Renal pelvis (tissue), 1 donor: ENCODE measurements at regions not wholly inside any gene's neighbourhood (a gene's known extent, or its start where the extent isn't known, plus 50 kb on each side); places are given as distances from the start of the nearest gene placed in this dataset.
"Not testable (repeated sequence)": the region's sequence is repeated elsewhere in the genome, so short reads cannot be mapped to it uniquely, and the experiment has no call there.

Experiments
- DNase-seq: peaks from one replicate; pipeline ENCODE4 v3.0.0-alpha.2; 2013

GRCh38 chr22:47351836-47352579 is 589.6 kb downstream of the TBC1D22A start:
- DNase-seq = no peak

- DNase-seq = not testable (repeated sequence)
Observed at GRCh38 chr22:47346287-47346686, 583.8 kb downstream of the TBC1D22A start.

GRCh38 chr22:47345025-47345424 is 582.6 kb downstream of the TBC1D22A start:
- no peak for DNase-seq

GRCh38 chr22:47344414-47344813 is 582.0 kb downstream of the TBC1D22A start:
- no peak for DNase-seq

- DNase-seq = no peak
Observed at GRCh38 chr22:47343611-47344010, 581.2 kb downstream of the TBC1D22A start.

GRCh38 chr22:47342446-47342845 is 580.0 kb downstream of the TBC1D22A start:
- no peak for DNase-seq

GRCh38 chr22:47341464-47341863 is 579.0 kb downstream of the TBC1D22A start:
- DNase-seq = no peak

- DNase-seq = no peak
Observed at GRCh38 chr22:47340851-47341436, 578.5 kb downstream of the TBC1D22A start.

- no peak for DNase-seq
Observed at GRCh38 chr22:47337161-47337621, 574.7 kb downstream of the TBC1D22A start.

- DNase-seq = no peak
Observed at GRCh38 chr22:47335958-47336357, 573.5 kb downstream of the TBC1D22A start.

- DNase-seq = no peak
Observed at GRCh38 chr22:47335460-47335859, 573.0 kb downstream of the TBC1D22A start.

GRCh38 chr22:47334601-47335000 is 572.2 kb downstream of the TBC1D22A start:
- DNase-seq = no peak

GRCh38 chr22:47333625-47334024 is 571.2 kb downstream of the TBC1D22A start:
- no peak for DNase-seq

- DNase-seq = no peak
Observed at GRCh38 chr22:47332246-47332980, 570.0 kb downstream of the TBC1D22A start.

- no peak for DNase-seq
Observed at GRCh38 chr22:47331750-47332149, 569.3 kb downstream of the TBC1D22A start.

- no peak for DNase-seq
Observed at GRCh38 chr22:47329727-47330650, 567.5 kb downstream of the TBC1D22A start.

GRCh38 chr22:47328550-47329243 is 566.2 kb downstream of the TBC1D22A start:
- DNase-seq = no peak

- no peak for DNase-seq
Observed at GRCh38 chr22:47327241-47327640, 564.8 kb downstream of the TBC1D22A start.

GRCh38 chr22:47325249-47325648 is 562.8 kb downstream of the TBC1D22A start:
- no peak for DNase-seq

GRCh38 chr22:47324435-47324990 is 562.1 kb downstream of the TBC1D22A start:
- no peak for DNase-seq

- no peak for DNase-seq
Observed at GRCh38 chr22:47323518-47323917, 561.1 kb downstream of the TBC1D22A start.
